HFFc6 (cell line): ENCODE measurements at regions not wholly inside any gene's neighbourhood (a gene's known extent, or its start where the extent isn't known, plus 50 kb on each side); places are given as distances from the start of the nearest gene placed in this dataset.

Source experiments
- DNase-seq: peaks from one replicate; pipeline ENCODE4 v3.0.0-alpha.2; 2018
- H3K27ac Mint-ChIP-seq: 2 replicates; pipeline ENCODE4 v1.8.0; 2020; ENCODE audit warnings: mild to moderate bottlenecking, mixed read lengths
- H3K27me3 Mint-ChIP-seq: 2 replicates; pipeline ENCODE4 v1.8.0; 2021; ENCODE audit warnings: mild to moderate bottlenecking, moderate library complexity, mixed read lengths; ENCODE audit not compliant: insufficient read depth
- H3K36me3 Mint-ChIP-seq: 2 replicates; pipeline ENCODE4 v1.8.0; 2021; ENCODE audit warnings: low read depth, mixed read lengths
- H3K4me1 Mint-ChIP-seq: 2 replicates; pipeline ENCODE4 v1.8.0; 2020; ENCODE audit warnings: low read depth, mixed read lengths
- H3K4me3 Mint-ChIP-seq: 2 replicates; pipeline ENCODE4 v1.8.0; 2020; ENCODE audit warnings: mild to moderate bottlenecking, moderate library complexity, mixed read lengths
- H3K9me3 Mint-ChIP-seq: 2 replicates; pipeline ENCODE4 v1.8.0; 2020; ENCODE audit warnings: mild to moderate bottlenecking, mixed read lengths
- TF ChIP-seq, protein P1 (sequence below): fragments of 200-600 bp; sonication (generic); IDR thresholded peaks from 2 replicates; pipeline ENCODE4 v1.5.0; 2021; ENCODE audit warnings: antibody characterized with exemption, mild to moderate bottlenecking

DNA sequence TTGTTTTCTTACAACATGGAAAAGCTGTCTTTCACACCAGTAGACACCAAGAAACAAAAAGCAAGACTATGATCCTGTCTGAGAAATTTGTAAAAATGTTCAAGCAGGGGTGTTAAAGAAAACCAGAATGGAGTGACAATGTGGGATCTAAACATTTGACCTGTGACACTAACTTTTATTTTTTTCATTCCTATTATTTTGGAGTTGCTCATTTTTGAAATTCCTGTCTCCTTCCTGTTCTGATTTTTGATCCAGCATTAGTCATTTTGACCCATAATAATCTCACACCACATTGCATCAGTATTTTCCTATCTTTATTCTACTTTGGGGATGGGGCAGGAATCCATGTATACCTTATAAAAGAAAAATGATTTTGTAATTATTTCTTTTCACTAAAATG lies 164.2 kb downstream of the DLEU7 start:
- Mint-ChIP-seq H3K9me3 (no peaks in the 10 kb centered on the region), H3K27me3 (peaks cover 22% of the 10 kb centered on the region), H3K36me3 (no peaks in the 10 kb centered on the region), H3K27ac (peak overlapping the region; percentile 63), H3K4me1 (peaks cover 49% of the 10 kb centered on the region), H3K4me3 (no peak overlapping the region; the same call in 1 of the 2 replicates)
- TF ChIP-seq, protein P1, sequence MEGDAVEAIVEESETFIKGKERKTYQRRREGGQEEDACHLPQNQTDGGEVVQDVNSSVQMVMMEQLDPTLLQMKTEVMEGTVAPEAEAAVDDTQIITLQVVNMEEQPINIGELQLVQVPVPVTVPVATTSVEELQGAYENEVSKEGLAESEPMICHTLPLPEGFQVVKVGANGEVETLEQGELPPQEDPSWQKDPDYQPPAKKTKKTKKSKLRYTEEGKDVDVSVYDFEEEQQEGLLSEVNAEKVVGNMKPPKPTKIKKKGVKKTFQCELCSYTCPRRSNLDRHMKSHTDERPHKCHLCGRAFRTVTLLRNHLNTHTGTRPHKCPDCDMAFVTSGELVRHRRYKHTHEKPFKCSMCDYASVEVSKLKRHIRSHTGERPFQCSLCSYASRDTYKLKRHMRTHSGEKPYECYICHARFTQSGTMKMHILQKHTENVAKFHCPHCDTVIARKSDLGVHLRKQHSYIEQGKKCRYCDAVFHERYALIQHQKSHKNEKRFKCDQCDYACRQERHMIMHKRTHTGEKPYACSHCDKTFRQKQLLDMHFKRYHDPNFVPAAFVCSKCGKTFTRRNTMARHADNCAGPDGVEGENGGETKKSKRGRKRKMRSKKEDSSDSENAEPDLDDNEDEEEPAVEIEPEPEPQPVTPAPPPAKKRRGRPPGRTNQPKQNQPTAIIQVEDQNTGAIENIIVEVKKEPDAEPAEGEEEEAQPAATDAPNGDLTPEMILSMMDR: no peak
- peak; percentile 6 for DNase-seq

DNA sequence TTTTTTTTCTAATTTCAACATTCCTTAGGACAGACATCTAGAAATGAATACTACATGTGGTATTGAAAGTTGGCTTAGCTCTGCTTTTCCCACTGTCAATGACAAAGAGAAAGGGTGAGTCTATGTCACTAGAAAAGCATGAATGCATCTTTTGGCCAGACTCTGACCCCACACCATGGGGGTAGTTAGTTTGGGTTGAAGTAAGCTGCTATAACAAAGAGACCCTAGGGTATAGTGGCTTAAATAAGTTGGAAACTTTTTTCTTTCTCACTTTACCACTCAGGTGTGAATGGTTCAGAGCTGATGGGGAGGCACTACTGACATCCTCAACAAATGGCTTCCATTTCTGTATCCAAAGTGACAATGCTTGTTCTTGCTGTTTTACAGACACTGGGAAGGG lies 161.5 kb downstream of the DLEU7 start:
- TF ChIP-seq, protein P1: no peak
- Mint-ChIP-seq H3K36me3 (no peaks in the 10 kb centered on the region), H3K27ac (no peak overlapping the region), H3K4me1 (peaks cover 38% of the 10 kb centered on the region), H3K9me3 (no peaks in the 10 kb centered on the region), H3K4me3 (no peak overlapping the region), H3K27me3 (peaks cover 16% of the 10 kb centered on the region)
- DNase-seq: no peak

GRCh38 chr13:50682966-50683365 lies 160.5 kb downstream of the DLEU7 start:
- Mint-ChIP-seq H3K4me3 (no peak overlapping the region), H3K27ac (no peak overlapping the region), H3K36me3 (no peaks in the 10 kb centered on the region), H3K9me3 (no peaks in the 10 kb centered on the region), H3K4me1 (peaks cover 28% of the 10 kb centered on the region), H3K27me3 (peaks cover 13% of the 10 kb centered on the region)
- TF ChIP-seq, protein P1: no peak
- DNase-seq: no peak

DNA sequence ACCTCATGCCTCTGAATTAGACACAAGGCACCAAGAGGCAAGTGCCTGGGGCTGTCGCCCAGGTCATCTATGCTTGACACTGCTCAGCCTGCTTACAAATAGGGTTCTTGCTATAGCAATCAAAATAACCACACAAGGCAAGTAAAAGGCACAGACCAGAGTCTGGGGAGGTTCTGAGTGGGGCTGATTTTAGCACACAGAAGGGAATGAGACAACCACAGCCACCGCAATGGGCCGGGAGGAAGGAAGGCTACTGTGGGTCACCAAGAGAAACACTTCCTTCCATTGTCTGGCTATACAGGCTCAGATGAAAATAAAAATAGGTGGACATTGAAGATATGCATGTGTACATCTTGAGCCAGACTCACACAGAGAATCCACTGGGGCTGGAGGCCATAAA lies 159.1 kb downstream of the DLEU7 start:
- Mint-ChIP-seq H3K27ac (no peak overlapping the region), H3K4me1 (peaks cover 14% of the 10 kb centered on the region), H3K4me3 (no peak overlapping the region), H3K36me3 (no peaks in the 10 kb centered on the region), H3K27me3 (peaks cover 13% of the 10 kb centered on the region), H3K9me3 (no peaks in the 10 kb centered on the region)
- TF ChIP-seq, protein P1: no peak
- no peak for DNase-seq

- H3K36me3 Mint-ChIP-seq: no peaks in the 10 kb centered on the region
- no peak for DNase-seq
- no peaks in the 10 kb centered on the region for H3K9me3 Mint-ChIP-seq
- H3K27ac Mint-ChIP-seq: no peak overlapping the region
- TF ChIP-seq, protein P1: no peak
- H3K27me3 Mint-ChIP-seq: peaks cover 13% of the 10 kb centered on the region
- H3K4me3 Mint-ChIP-seq: no peak overlapping the region
- peaks cover 3% of the 10 kb centered on the region for H3K4me1 Mint-ChIP-seq
These were observed 158.0 kb downstream of the DLEU7 start for GRCh38 chr13:50685491-50685890.

- H3K4me1 Mint-ChIP-seq: 0 out of 2 replicates have a peak, but pooled peaks cover under 1% of the 10 kb centered on the region
- no peaks in the 10 kb centered on the region for H3K36me3 Mint-ChIP-seq
- TF ChIP-seq, protein P1: no peak
- DNase-seq: no peak
- H3K27me3 Mint-ChIP-seq: peaks cover 14% of the 10 kb centered on the region
- H3K4me3 Mint-ChIP-seq: no peak overlapping the region
- no peaks in the 10 kb centered on the region for H3K9me3 Mint-ChIP-seq
- H3K27ac Mint-ChIP-seq: no peak overlapping the region
These were observed 157.5 kb downstream of the DLEU7 start for GRCh38 chr13:50685956-50686355.
